Islet of Langerhans (tissue), 1 donor: ENCODE measurements at regions not wholly inside any gene's neighbourhood (a gene's known extent, or its start where the extent isn't known, plus 50 kb on each side); places are given as distances from the start of the nearest gene placed in this dataset.

Experiments
- FAIRE-seq: peaks from one replicate; lab custom pipeline; 2011; peaks lifted over from hg19 to GRCh38; lab: Jason Lieb, UNC

- FAIRE-seq = no peak
Observed at GRCh38 chr4:178809921-178810320, 1367.7 kb upstream of the AGA start.

GRCh38 chr4:178811356-178811755, 1369.1 kb upstream of the AGA start:
- FAIRE-seq = no peak

- no peak for FAIRE-seq
Observed at GRCh38 chr4:178812866-178813265, 1370.6 kb upstream of the AGA start.

- no peak for FAIRE-seq
Observed at GRCh38 chr4:178814908-178815307, 1372.7 kb upstream of the AGA start.

- no peak for FAIRE-seq
Observed at GRCh38 chr4:178823673-178824295, 1381.5 kb upstream of the AGA start.

GRCh38 chr4:178836865-178837264, 1394.6 kb upstream of the AGA start:
- FAIRE-seq = no peak

- no peak for FAIRE-seq
Observed at GRCh38 chr4:178838776-178839175, 1396.5 kb upstream of the AGA start.

DNA sequence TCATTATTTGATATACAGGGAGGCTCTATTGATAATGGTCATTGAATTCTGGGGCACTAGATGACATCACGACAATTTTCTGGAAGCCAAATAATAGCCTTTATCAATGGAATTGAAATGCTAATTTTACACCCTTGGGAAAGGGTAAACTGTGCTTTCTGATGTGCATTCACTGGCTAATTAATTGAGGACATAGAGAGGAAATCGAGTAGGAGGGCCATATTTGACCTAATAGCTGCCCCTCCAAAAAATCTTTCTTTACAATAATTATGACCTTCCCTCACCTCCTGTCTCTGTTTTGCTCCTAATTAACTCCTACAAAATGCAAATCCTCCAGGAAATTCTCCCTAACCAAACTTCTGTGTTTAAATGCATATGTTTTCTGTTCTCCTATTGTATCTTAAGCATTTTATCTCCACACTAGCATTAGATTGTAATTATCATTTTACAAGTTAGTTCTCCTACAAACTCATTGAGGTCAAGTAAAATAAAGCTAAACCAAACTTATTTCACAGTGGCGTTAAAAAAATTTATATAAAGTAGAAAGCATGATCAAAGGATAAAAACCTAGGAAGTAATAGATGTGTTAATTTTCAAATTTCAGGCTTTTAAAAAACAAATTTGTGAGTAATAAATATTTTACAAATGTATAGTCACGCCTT, 1414.0 kb upstream of the AGA start:
- FAIRE-seq = no peak

DNA sequence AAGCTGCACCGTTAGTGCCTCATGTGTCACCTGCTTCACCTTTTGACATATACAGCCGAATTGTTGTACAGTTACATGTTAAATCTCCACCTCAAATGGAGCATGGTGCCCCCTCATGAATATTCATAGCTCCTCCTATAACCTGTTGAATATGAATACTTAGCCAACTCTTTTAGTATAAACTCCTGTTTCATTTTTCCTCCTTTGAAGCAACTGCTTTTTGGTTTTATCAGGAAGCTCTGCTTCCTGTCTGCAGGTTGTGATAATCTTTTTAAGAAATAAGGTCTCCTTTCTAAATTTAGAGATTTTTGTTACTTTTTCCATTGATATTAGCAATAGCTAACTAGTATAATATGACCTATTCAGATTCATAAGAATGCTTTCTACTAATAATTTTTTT, 1429.2 kb upstream of the AGA start:
- FAIRE-seq = no peak

- no peak for FAIRE-seq
Observed at GRCh38 chr4:178881937-178882336, 1439.7 kb upstream of the AGA start.

- no peak for FAIRE-seq
Observed at GRCh38 chr4:178894126-178894525, 1451.9 kb upstream of the AGA start.

GRCh38 chr4:178899084-178899483, 1456.8 kb upstream of the AGA start:
- no peak for FAIRE-seq

DNA sequence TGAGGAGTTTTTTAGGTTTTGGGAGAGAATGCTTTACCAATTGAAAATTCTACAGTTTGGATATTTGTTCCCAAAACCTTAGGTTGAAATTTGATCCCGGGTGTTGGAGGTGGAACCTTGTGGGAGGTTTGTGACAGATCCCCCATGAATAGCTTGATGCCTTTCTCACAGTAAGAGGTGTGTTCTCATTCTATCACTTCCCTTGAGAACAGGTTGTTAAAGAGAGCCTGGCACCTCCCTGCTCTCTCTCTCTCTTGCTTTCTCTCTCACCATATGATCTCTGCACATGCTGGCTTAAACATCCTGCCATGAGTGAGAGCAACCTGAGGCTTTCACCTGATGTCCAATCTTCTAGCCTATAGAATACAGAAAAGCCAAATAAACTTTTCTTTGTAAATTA, 1475.5 kb upstream of the AGA start:
- no peak for FAIRE-seq

- FAIRE-seq = no peak
Observed at GRCh38 chr4:178937130-178937529, 1494.9 kb upstream of the AGA start.

GRCh38 chr4:178941975-178942374, 1499.7 kb upstream of the AGA start:
- FAIRE-seq = no peak

DNA sequence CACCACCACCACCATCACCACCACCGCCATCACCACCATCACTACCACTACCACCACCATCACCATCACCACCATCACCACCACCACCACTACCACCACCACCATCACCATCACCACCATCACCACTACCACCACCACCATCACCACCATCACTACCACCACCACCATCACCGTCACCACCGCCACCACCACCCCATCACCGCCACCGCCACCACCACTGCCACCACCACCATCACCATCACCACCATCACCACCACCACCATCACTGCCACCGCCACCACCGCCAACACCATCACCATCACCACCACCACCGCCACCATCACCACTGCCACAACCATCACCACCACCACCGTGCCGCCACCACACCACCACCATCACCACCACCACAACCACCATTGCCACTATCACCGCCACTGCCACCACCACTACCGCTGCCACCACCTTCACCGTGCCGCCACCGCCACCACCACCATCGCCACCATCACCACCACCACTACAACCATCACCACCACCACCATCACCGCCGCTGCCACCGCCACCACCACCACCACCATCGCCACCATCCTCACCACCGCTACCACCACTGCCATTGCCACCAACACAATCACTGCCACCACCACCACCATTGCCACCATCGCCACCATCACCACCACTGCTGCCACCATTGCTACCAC, 1511.3 kb upstream of the AGA start:
- FAIRE-seq = no peak

GRCh38 chr4:178955614-178956013, 1513.4 kb upstream of the AGA start:
- no peak for FAIRE-seq

- no peak for FAIRE-seq
Observed at GRCh38 chr4:178958725-178959440, 1516.6 kb upstream of the AGA start.

DNA sequence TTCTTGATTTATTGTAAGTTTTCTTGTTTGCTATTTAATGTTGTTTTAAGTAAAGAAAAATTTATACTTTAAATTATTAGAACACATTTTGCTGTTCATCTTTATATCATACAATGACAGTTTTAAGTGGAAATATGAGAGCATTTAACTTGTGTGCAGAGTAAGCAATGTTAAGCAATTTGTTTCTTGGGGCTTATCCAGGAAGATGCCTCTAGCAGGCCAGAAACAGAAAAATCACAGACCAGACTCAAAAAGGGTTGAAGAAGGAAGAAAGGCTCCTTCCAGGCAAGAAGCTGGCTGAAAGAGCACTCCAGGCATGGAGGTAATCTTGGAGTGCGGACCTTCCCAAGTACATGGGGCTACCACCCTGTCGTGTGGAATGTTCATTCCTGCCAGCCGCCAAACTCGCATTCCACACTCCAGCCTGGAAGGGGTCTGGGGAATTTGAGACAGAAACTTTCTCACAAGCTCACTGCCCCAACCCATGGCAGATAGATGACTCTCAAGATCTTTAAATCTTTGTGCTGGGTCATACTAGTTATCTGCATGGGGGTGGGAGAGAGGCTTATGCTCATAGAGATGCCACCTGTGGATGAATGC, 1521.3 kb upstream of the AGA start:
- no peak for FAIRE-seq

DNA sequence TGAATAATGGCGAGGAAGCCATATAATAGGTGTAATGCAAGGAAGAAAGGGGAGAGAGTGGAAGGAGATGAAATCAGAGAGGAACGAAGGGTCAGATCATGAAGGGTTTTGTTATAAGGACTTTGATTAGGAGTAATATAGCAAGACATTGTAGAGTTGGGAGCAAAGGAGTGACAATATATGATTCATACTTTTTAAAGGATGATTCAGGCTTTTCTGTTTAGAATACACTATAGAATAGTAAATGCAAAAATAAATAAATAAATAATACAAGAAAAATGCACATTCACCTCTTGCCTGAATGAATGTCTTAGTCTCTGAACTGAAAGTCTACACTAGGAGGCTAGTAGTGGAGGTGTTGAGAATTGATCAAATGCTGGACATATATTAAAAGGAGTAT, 1524.4 kb upstream of the AGA start:
- FAIRE-seq = no peak

GRCh38 chr4:178970433-178971140, 1528.3 kb upstream of the AGA start:
- FAIRE-seq = no peak

- peak; percentile 27 for FAIRE-seq
Observed at GRCh38 chr4:178976861-178977260, 1534.6 kb upstream of the AGA start.
